Activated naive CD8-positive, alpha-beta T cell (primary cell): ENCODE measurements at regions not wholly inside any gene's neighbourhood (a gene's known extent, or its start where the extent isn't known, plus 50 kb on each side); places are given as distances from the start of the nearest gene placed in this dataset.

Experiments
- H3K27ac Mint-ChIP-seq: one replicate; pipeline ENCODE4 v1.8.0; 2021; ENCODE audit warnings: mixed read lengths
- H3K27me3 Mint-ChIP-seq: one replicate; pipeline ENCODE4 v1.8.0; 2021; ENCODE audit warnings: mixed read lengths
- H3K36me3 Mint-ChIP-seq: one replicate; pipeline ENCODE4 v1.8.0; 2021; ENCODE audit warnings: mixed read lengths
- H3K4me1 Mint-ChIP-seq: one replicate; pipeline ENCODE4 v1.8.0; 2021; ENCODE audit warnings: low read depth, mixed read lengths
- H3K4me3 Mint-ChIP-seq: one replicate; pipeline ENCODE4 v1.8.0; 2021; ENCODE audit warnings: mild to moderate bottlenecking, mixed read lengths
- H3K9me3 Mint-ChIP-seq: one replicate; pipeline ENCODE4 v1.8.0; 2021; ENCODE audit warnings: low read depth, mixed read lengths

DNA sequence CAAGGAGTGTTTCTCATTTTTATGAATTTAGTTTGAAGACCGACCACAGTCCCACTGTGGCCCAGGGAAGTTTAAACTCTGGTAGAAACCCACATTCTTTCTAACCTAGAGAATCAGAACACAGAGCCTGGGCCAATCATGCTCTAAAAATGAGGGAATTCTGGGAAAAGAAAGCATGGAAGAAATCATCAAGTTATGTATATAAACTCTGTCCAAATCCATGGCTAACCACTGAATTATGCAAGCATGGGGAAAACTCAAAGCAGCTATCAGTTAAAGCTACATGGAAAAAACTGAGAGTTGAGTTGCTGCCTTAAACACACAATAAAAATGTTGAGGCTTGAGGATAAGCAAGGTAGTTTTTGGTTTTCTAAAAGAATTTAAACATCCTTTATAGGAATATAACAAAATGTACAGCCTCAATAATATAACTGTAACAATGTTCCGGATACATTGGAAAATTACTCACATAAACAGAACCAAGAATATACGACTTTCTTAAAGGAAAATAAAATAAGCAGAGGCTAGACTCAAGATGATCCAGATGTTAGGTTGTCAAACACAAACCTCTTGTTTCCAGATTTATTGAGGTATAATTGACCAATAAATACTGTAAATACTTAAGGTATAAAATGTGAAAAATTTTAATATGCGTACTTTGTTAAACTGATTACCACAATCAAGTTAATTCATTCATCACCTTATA, 311.2 kb upstream of the GNAI1 start:
- Mint-ChIP-seq H3K9me3 (no peaks in the 10 kb centered on the region), H3K36me3 (no peaks in the 10 kb centered on the region), H3K4me3 (no peak overlapping the region), H3K27me3 (no peaks in the 10 kb centered on the region), H3K27ac (no peak overlapping the region), H3K4me1 (no peaks in the 10 kb centered on the region)

DNA sequence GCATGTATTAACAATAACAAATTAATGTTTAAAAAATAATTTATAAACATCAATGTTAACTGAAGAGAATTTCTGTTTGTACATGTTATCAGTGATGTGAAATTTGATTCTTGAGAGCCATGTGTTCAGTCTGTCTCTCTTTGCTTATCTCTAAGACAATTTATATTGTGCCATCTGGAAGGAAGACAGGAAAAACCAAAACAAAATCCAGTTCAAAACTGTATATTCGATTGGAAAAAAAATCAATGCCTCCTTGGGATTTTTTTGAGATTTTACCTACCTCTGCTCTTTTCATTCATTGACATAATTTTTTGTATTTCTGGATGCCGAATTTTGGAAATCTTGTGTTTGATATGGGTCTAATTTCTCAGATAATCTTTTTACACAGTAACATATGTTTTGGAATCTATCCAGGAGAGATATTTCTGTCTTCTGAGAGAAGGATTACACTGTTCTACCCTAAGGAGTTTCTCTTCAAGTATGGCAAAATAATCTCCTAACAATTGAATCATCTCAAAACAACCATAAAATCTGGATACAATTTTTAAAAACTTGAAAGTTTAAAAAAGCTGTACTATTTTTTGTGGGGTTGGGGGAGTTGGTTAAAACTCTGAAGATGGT, 311.9 kb upstream of the GNAI1 start:
- Mint-ChIP-seq H3K4me1 (no peaks in the 10 kb centered on the region), H3K4me3 (no peak overlapping the region), H3K36me3 (no peaks in the 10 kb centered on the region), H3K27ac (no peak overlapping the region), H3K9me3 (no peaks in the 10 kb centered on the region), H3K27me3 (no peaks in the 10 kb centered on the region)

DNA sequence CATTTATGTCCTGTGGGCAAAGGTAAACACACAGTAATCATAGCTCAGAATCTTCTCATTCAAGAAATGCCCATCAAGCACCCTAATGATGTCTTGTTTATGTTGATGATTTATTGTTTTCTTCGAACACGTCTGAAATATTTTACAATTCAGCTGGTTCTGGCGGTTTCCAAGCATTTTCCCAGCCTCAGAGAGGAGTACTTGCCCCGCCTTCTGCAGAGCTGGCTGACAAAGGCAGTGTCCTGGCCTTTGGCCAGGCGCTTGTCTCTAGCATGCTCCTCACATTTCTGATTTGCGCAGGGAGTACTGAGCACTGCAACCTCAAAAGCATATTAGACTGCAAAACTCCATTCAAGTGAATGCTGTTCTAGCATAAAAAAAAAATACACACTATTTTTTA, 314.2 kb upstream of the GNAI1 start:
- Mint-ChIP-seq H3K9me3 (no peaks in the 10 kb centered on the region), H3K4me3 (no peak overlapping the region), H3K27me3 (no peaks in the 10 kb centered on the region), H3K36me3 (no peaks in the 10 kb centered on the region), H3K27ac (no peak overlapping the region), H3K4me1 (no peaks in the 10 kb centered on the region)

DNA sequence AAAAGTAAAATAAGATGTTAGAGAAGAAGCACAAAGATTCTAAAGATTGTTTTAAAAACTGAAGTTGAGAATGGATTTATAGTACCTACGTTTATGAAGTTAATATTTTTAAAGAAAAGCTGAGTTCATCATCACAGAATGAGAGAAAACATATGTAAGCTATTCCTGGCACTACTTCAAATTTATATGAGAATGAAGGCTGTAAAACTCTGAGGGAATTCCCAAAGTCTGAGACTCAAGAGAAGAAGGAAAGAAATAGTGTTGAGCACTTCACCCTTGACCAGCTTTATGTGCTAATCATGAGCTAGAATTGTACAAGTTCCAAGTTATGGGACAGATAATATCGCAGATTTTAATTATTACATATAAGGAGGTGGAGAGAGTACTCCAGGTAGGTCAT, 323.7 kb upstream of the GNAI1 start:
- Mint-ChIP-seq H3K9me3 (no peaks in the 10 kb centered on the region), H3K27me3 (no peaks in the 10 kb centered on the region), H3K36me3 (no peaks in the 10 kb centered on the region), H3K4me1 (no peaks in the 10 kb centered on the region), H3K27ac (no peak overlapping the region), H3K4me3 (no peak overlapping the region)

DNA sequence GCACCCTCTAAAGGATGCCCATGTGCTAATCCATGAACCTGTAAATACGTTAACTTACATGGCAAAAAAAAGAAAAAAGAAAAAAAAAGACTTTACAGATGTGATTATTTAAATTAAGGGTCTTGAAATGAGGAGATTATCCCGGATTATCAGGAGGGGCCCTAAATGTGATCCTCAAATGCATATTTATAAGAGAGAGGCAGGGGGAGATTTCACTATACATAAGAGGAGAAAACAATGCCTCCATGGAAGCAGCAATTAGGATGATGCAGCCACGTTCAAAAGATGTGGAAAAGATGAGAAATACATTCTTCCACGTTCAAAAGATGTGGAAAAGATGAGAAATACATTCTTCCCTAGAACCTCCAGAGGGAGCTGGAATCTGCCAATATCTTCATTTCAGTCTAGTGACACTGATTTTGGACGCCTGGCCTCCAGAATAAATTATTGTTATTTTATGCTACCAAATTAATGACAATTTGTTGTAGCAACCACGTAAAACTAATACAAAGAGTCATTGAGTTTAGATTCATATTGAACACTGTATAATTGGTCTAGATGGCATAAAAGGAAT, 328.4 kb upstream of the GNAI1 start:
- Mint-ChIP-seq H3K4me3 (no peak overlapping the region), H3K4me1 (no peaks in the 10 kb centered on the region), H3K9me3 (no peaks in the 10 kb centered on the region), H3K27ac (no peak overlapping the region), H3K36me3 (peaks cover 2% of the 10 kb centered on the region), H3K27me3 (no peaks in the 10 kb centered on the region)

DNA sequence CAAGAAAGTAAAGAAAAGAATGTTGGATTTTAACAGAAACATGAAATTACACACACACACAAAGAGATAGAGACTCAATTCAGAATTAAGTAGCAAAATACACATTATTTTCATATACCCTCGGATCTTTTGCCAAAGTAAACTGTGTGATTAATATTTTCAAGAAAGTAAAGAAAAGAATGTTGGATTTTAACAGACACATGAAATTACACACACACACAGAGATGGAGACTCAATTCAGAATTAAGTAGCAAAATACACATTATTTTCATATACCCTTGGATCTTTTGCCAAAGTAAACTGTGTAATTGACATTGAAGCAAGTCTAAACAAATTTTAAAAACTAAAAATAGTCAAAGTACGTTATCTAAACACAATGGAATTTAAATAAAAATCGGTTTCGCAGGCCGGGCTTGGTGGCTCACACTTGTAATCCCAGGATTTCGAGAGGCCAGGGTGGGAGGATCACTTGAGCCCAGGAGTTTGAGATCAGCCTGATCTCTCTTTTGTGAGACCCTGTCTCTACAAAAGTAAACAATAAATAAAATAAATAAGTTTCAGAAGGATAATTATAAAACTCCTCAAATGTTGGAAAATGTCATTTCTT, 337.3 kb upstream of the MAGI2 start:
- no peak overlapping the region for H3K27ac Mint-ChIP-seq
- no peaks in the 10 kb centered on the region for H3K36me3 Mint-ChIP-seq
- no peaks in the 10 kb centered on the region for H3K9me3 Mint-ChIP-seq
- H3K27me3 Mint-ChIP-seq, result peaks cover 2% of the 10 kb centered on the region
- no peak overlapping the region for H3K4me3 Mint-ChIP-seq
- peaks cover 2% of the 10 kb centered on the region for H3K4me1 Mint-ChIP-seq

DNA sequence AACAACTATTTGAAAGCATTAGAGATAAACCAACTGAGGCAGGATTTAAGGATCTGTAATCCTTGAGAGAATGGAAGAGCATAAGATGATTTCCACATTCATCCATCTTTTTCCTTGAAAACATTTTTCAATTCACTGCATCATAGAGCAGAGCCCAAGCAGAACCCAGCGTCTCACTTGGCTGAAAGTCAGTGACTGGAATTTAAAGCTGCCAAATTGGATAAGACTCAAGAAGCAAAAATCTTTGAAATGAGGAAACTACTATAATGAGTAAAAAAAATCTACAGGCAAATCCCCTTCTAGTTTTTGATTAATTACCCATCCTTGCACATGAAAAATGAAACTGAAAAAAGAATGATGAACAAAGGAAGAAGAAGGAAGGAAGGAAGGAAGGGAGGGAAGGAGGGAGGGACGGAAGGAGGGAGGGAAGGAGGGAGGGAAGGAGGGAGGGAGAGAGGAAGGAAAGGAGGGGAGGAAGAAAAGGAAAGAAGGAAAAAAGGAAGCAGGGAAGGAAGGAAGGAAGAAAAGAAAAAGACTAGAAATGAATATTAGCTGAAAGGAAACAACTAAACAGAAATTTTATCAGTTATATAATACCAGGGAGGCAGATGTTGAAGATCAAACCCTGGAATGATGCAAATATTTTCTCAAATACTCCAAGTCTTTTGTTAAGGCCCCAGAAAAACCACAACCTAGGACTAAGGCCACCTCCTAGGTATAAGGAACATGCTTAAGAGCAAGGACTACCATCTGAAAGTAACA, 336.3 kb upstream of the MAGI2 start:
- Mint-ChIP-seq H3K4me3 (no peak overlapping the region), H3K27ac (no peak overlapping the region), H3K9me3 (no peaks in the 10 kb centered on the region), H3K4me1 (peaks cover 2% of the 10 kb centered on the region), H3K27me3 (no peaks in the 10 kb centered on the region), H3K36me3 (no peaks in the 10 kb centered on the region)

DNA sequence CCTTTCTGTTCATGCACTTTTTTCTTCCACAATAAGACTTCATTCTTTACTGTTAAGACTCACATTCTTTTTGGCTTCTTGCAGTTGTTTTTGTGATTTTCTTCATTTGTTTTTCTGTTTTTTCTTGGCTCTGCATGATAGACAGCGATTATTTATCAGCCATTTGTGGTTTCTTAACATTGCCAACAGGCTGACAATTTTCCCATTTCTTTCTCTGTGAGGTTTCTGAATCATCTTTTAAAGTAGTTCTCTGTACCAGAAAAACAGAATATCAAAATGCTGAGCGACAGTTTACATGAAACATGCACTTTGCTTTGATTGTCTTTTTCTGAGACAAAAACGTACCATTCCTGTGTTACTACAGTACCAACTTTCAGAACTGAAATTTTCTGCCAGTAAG, 334.2 kb upstream of the MAGI2 start:
- Mint-ChIP-seq H3K36me3 (no peaks in the 10 kb centered on the region), H3K4me1 (peaks cover 2% of the 10 kb centered on the region), H3K9me3 (no peaks in the 10 kb centered on the region), H3K27ac (no peak overlapping the region), H3K4me3 (no peak overlapping the region), H3K27me3 (no peaks in the 10 kb centered on the region)

DNA sequence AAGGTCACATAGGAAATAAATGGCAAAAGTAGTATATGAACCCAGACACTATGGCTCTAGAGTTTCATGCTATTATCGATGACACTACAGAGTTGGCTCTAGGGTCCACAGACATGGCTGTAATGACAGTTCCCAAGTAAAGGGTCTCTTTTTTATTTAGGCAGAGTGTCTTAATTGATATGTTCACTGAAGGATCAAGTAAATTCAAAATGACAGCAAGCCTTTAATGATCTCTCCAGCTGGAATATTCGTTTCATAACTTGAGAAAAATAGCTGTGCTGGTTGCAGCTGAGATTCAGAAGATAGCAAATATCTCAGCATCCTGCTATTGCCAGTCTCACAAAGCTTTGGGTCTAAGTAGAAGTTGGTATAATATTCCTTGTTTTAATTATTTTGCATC, 333.6 kb upstream of the MAGI2 start:
- Mint-ChIP-seq H3K27me3 (no peaks in the 10 kb centered on the region), H3K4me3 (no peak overlapping the region), H3K27ac (no peak overlapping the region), H3K36me3 (no peaks in the 10 kb centered on the region), H3K9me3 (no peaks in the 10 kb centered on the region), H3K4me1 (peaks cover 2% of the 10 kb centered on the region)

DNA sequence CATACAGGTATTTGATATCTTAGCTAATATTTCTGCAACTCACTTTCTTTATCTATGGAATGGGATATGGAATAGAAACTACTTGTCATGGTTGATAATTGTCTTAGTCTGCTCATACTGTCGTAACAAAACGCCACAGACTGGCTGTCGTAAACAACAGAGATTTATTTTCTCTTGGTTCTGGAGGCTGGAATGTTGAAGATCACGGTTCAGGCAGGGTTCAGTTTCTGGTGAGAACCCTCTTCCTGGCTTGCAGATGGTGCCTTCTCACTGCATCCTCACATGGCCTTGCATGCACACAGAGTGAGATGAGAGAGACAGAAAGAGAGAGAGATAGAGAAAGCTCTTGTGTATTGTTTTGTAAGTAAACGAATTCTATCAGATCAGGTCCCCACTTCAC, 332.7 kb upstream of the MAGI2 start:
- peaks cover 2% of the 10 kb centered on the region for H3K4me1 Mint-ChIP-seq
- H3K4me3 Mint-ChIP-seq, result no peak overlapping the region
- no peaks in the 10 kb centered on the region for H3K27me3 Mint-ChIP-seq
- no peak overlapping the region for H3K27ac Mint-ChIP-seq
- no peaks in the 10 kb centered on the region for H3K36me3 Mint-ChIP-seq
- H3K9me3 Mint-ChIP-seq, result no peaks in the 10 kb centered on the region

DNA sequence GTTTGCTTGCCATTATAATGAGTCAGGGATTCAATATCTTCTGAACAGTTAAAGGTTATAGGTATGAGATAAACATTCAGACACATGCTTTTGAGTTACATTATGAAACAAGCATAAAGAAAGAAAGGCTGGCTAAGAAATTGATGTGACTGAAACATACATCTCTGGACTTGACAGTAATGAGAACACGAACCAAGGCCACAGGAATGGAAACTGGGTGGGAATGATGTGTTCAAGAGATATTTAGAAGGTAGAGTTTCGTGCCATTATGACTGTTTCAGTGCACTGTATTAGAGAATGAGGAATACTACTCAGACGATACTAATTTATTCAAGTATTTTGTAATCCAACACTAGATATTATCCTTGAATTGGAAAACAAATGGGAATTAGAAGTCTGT, 332.1 kb upstream of the MAGI2 start:
- no peaks in the 10 kb centered on the region for H3K9me3 Mint-ChIP-seq
- no peak overlapping the region for H3K27ac Mint-ChIP-seq
- no peaks in the 10 kb centered on the region for H3K36me3 Mint-ChIP-seq
- no peaks in the 10 kb centered on the region for H3K27me3 Mint-ChIP-seq
- no peak overlapping the region for H3K4me3 Mint-ChIP-seq
- peaks cover 2% of the 10 kb centered on the region for H3K4me1 Mint-ChIP-seq

DNA sequence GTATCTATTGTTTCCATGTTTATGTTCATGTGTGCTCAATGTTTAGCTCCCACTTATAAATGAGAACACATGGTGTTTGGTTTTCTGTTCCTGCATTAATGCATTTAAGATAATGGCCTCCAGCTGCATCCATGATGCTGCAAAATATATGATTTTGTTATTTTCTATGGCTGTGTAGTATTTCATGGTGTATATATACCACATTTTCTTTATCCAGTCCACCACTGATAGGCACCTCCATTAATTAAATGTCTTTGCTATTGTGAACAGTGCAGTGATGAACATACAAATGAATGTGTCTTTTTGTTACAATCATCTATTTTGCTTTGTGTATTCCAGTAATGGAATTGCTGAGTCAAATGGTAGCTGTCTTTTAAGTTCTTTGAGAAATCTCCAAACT, 329.4 kb upstream of the MAGI2 start:
- H3K27me3 Mint-ChIP-seq, result no peaks in the 10 kb centered on the region
- no peak overlapping the region for H3K27ac Mint-ChIP-seq
- no peaks in the 10 kb centered on the region for H3K9me3 Mint-ChIP-seq
- no peak overlapping the region for H3K4me3 Mint-ChIP-seq
- H3K4me1 Mint-ChIP-seq, result no peaks in the 10 kb centered on the region
- no peaks in the 10 kb centered on the region for H3K36me3 Mint-ChIP-seq

DNA sequence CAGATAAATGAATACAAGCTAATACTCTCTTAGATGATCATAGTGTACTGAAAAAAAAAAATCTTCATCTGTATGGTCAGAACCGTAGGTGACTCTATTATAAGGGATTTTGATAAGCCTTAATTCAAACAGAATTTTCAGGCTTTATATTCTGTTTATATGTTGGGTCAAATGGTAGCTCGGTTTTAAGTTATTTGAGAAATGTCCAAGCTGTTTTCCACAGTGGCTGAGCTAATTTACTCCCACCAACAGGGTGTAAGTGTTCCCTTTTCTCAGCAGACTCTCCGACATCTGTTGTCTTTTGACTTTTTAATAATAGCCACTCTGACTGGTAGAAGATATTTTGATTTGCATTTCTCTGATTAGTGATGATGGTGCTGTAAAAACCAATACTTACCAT, 328.8 kb upstream of the MAGI2 start:
- Mint-ChIP-seq H3K4me3 (no peak overlapping the region), H3K36me3 (no peaks in the 10 kb centered on the region), H3K4me1 (no peaks in the 10 kb centered on the region), H3K27me3 (no peaks in the 10 kb centered on the region), H3K27ac (no peak overlapping the region), H3K9me3 (no peaks in the 10 kb centered on the region)

DNA sequence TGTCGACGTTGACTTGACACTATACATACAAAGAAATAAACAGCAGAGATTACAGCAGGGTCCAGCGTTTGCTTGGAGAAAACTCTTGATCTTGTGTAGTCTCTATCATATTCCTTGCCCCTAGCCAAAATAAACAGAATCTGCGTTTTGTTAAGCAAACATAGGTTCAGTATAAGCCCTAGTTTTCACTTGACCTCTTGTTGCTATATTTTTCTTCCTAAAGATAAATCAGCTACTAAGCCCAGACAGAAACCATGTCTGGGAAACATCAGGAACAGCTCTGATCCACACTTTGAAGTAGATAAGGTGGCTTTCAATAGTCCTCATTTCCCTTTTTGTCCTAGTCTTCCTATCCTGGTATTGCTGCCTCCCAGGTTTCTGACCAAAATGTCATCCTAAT, 328.2 kb upstream of the MAGI2 start:
- no peak overlapping the region for H3K4me3 Mint-ChIP-seq
- H3K36me3 Mint-ChIP-seq, result no peaks in the 10 kb centered on the region
- no peaks in the 10 kb centered on the region for H3K9me3 Mint-ChIP-seq
- no peaks in the 10 kb centered on the region for H3K27me3 Mint-ChIP-seq
- no peak overlapping the region for H3K27ac Mint-ChIP-seq
- H3K4me1 Mint-ChIP-seq, result no peaks in the 10 kb centered on the region
